K562 (cell line): ENCODE measurements at regions not wholly inside any gene's neighbourhood (a gene's known extent, or its start where the extent isn't known, plus 50 kb on each side); places are given as distances from the start of the nearest gene placed in this dataset.

Source experiments
- ATAC-seq: fragments of 200-7000 bp; cut with Tn5 transposase; 3 replicates; pipeline ENCODE4 v1.9.1; 2020; ENCODE audit warnings: moderate library complexity
- BruUV-seq: library from RNA; stranded (reverse); fragments of 400-500 nt; replicated peaks from 2 replicates; lab custom pipeline; 2021; lab: Mats Ljungman, UMichigan
- CTCF ChIA-PET: fragments of 300-600 bp; formaldehyde crosslinking; extraction: SDS; loops from one replicate; lab custom pipeline; 2021; ENCODE audit warnings: low intra/inter-chr PET ratio; lab: Yijun Ruan, JAX
- POLR2A ChIA-PET: fragments of 300-600, 350-650 bp; sonication (Branson Sonifier 250); formaldehyde crosslinking; extraction: SDS; loops from one replicate; lab custom pipeline; 2021; ENCODE audit warnings: antibody characterized with exemption, inconsistent platforms; lab: Yijun Ruan, JAX
- DNase-seq, 4 experiments: peaks; one replicate each; pipeline versions ENCODE4 v3.0.0 to v3.0.0-alpha.2; 2011 to 2018; ENCODE audit warnings: low spot score in 3 of 4, mixed read lengths in 3 of 4; ENCODE audit errors: extremely low read depth in 1 of 4
- FAIRE-seq: peaks from 2 replicates; lab custom pipeline; 2011; peaks lifted over from hg19 to GRCh38; lab: Jason Lieb, UNC
- H2AFZ ChIP-seq: 2 replicates; pipeline ENCODE4 v1.6.0; 2011; ENCODE audit warnings: low read depth, low read length, control low read depth, inconsistent platforms
- H3K27ac ChIP-seq: fragments of 200-600 bp; 3 replicates; pipeline ENCODE4 v1.8.0; 2011; ENCODE audit warnings: low read depth, mild to moderate bottlenecking, control low read depth, inconsistent platforms, low read length, moderate library complexity, mixed read lengths; ENCODE audit errors: extremely low read depth
- H3K27me3 ChIP-seq, 2 experiments: fragments of 300-600 bp in 1 of 2; 2 replicates in 1 of 2; 3 replicates in 1 of 2; pipeline versions ENCODE4 v1.6.0 to v1.8.0; 2011; ENCODE audit warnings: inconsistent platforms in 2 of 2, low read length in 2 of 2, mild to moderate bottlenecking in 1 of 2, mixed read lengths in 1 of 2, moderate library complexity in 1 of 2; ENCODE audit not compliant: control insufficient read depth in 2 of 2, insufficient read depth in 2 of 2
- H3K36me3 ChIP-seq: fragments of 300-600 bp; 3 replicates; pipeline ENCODE4 v1.8.0; 2011; ENCODE audit warnings: mild to moderate bottlenecking, low read length, inconsistent platforms; ENCODE audit not compliant: control insufficient read depth, insufficient read depth
- H3K4me1 ChIP-seq, 2 experiments: fragments of 200-600 bp in 1 of 2; replicated peaks in 1 of 2; 2 replicates in 1 of 2; 3 replicates in 1 of 2; pipeline versions ENCODE4 v1.5.1 to v1.8.0; 2011; ENCODE audit warnings: inconsistent platforms in 2 of 2, low read length in 2 of 2, mild to moderate bottlenecking in 1 of 2, mixed read lengths in 1 of 2, moderate library complexity in 1 of 2; ENCODE audit not compliant: control insufficient read depth in 2 of 2, insufficient read depth in 2 of 2
- H3K4me2 ChIP-seq: 2 replicates; pipeline ENCODE4 v1.6.1; 2011; ENCODE audit warnings: low read length, control low read depth, inconsistent platforms, mixed read lengths; ENCODE audit not compliant: insufficient read depth
- H3K4me3 ChIP-seq: fragments of 200-600 bp; sonication (generic), shearing (Covaris generic); 2 replicates; pipeline ENCODE4 v1.5.1; 2016; ENCODE audit warnings: control low read depth, inconsistent platforms
- H3K79me2 ChIP-seq: fragments of 200-600 bp; 3 replicates; pipeline ENCODE4 v1.8.0; 2011; ENCODE audit warnings: low read length, inconsistent platforms; ENCODE audit not compliant: control insufficient read depth, insufficient read depth
- H3K9ac ChIP-seq, 2 experiments: 2 replicates each; pipeline versions ENCODE4 v1.6.0 to v1.6.1; 2011; ENCODE audit warnings: low read depth in 2 of 2, low read length in 2 of 2, control low read depth in 1 of 2, inconsistent platforms in 1 of 2, mild to moderate bottlenecking in 1 of 2, mixed read lengths in 1 of 2; ENCODE audit not compliant: insufficient read depth in 1 of 2
- H3K9me1 ChIP-seq: one replicate; pipeline ENCODE4 v1.6.0; 2011; ENCODE audit warnings: inconsistent platforms, mild to moderate bottlenecking, low read length, moderate library complexity; ENCODE audit not compliant: control insufficient read depth, insufficient read depth
- H3K9me3 ChIP-seq: replicated peaks from 2 replicates; pipeline ENCODE4 v1.5.1; 2011; ENCODE audit warnings: low read depth, low read length, inconsistent platforms; ENCODE audit not compliant: control insufficient read depth, insufficient read depth
- H4K20me1 ChIP-seq: replicated peaks from 2 replicates; pipeline ENCODE4 v1.6.1; 2011; ENCODE audit warnings: low read length, inconsistent platforms, mixed read lengths; ENCODE audit not compliant: control insufficient read depth, insufficient read depth
- ASH1L ChIP-seq: fragments of 450-650 bp; IDR thresholded peaks from 2 replicates; pipeline ENCODE4 v1.6.1; 2018; ENCODE audit warnings: borderline replicate concordance, mild to moderate bottlenecking, low read depth; ENCODE audit not compliant: partially characterized antibody
- E2F3 ChIP-seq: fragments of 250-450 bp; sonication (Bioruptor Pico); IDR thresholded peaks from 2 replicates; pipeline ENCODE4 v1.4.0; 2020; ENCODE audit warnings: mild to moderate bottlenecking
- FOSL1 ChIP-seq: fragments of 200-800 bp; sonication (Bioruptor generic); conservative IDR thresholded peaks from 2 replicates; pipeline ENCODE4 v1.6.1; 2016; ENCODE audit warnings: missing genetic modification characterization, missing compliant biosample characterization
- FOXK1 ChIP-seq: sonication (generic); formaldehyde crosslinking; IDR thresholded peaks from 2 replicates; pipeline ENCODE4 v1.8.0; 2022; ENCODE audit warnings: missing genetic modification reagents, mild to moderate bottlenecking, borderline replicate concordance
- NFE2 ChIP-seq: IDR thresholded peaks from 2 replicates; pipeline ENCODE4 v1.6.1; 2014; ENCODE audit warnings: antibody characterized with exemption, low read depth
- RBM39 ChIP-seq: fragments of 200-400 bp; formaldehyde crosslinking; optimal IDR thresholded peaks from 2 replicates; pipeline ENCODE3; 2018; ENCODE audit warnings: low read depth, low read length
- RNF2 ChIP-seq: sonication (generic); IDR thresholded peaks from 2 replicates; pipeline ENCODE4 v1.6.1; 2016
- STAT5B ChIP-seq: fragments of 250-450 bp; sonication (Bioruptor Pico); IDR thresholded peaks from 2 replicates; pipeline ENCODE4 v1.8.0; 2021; ENCODE audit warnings: mild to moderate bottlenecking, inconsistent platforms
- TARDBP ChIP-seq: fragments of 450-650 bp; IDR thresholded peaks from 2 replicates; pipeline ENCODE4 v1.6.1; 2016
- ZNF274 ChIP-seq: IDR thresholded peaks from 2 replicates; pipeline ENCODE4 v1.6.1; 2011; ENCODE audit warnings: low read depth, mild to moderate bottlenecking, low read length, moderate library complexity, borderline replicate concordance
- ZNF586 ChIP-seq: fragments of 450-650 bp; formaldehyde crosslinking; conservative IDR thresholded peaks from 2 replicates; pipeline ENCODE4 v1.4.0; 2020; ENCODE audit warnings: mild to moderate bottlenecking, moderate library complexity
- WGBS: fragments of 100-300 bp; shearing (Covaris generic); methylation state at CpG from one replicate; pipeline ENCODE4 v1.1.6; 2016; ENCODE audit warnings: low coverage, mixed read lengths; ENCODE audit not compliant: insufficient coverage; ENCODE audit errors: missing lambda C conversion rate; 5-methylcytosine and 5-hydroxymethylcytosine counted together
- in situ Hi-C: fragments of 300-500 bp; cut with MboI; formaldehyde crosslinking; loops from 4 replicates; pipeline ENCODE4 v1.15.0; 2018; ENCODE audit warnings: inconsistent platforms, mixed read lengths
- intact Hi-C: fragments of 100-400 bp; cut with micrococcal nuclease; formaldehyde crosslinking; loops from 2 replicates; pipeline ENCODE4 v1.14.2; 2022
- TF ChIP-seq, protein P1 (sequence below), 3 experiments: fragments of 200-800 bp in 1 of 3; fragments of 250-450 bp in 1 of 3; fragments of 450-650 bp in 1 of 3; sonication (Bioruptor Pico) in 1 of 3; sonication (Bioruptor generic) in 1 of 3; formaldehyde crosslinking in 1 of 3; IDR thresholded peaks; 2 replicates each; pipeline versions ENCODE4 v1.6.1 to v1.8.0; 2016 to 2022; ENCODE audit warnings: mild to moderate bottlenecking in 2 of 3, missing genetic modification characterization in 2 of 3, missing compliant biosample characterization in 1 of 3, moderate library complexity in 1 of 3
- TF ChIP-seq, protein P2 (sequence below): fragments of 450-650 bp; formaldehyde crosslinking; IDR thresholded peaks from 2 replicates; pipeline ENCODE4 v1.4.0; 2020; ENCODE audit warnings: mild to moderate bottlenecking
- TF ChIP-seq, protein P3 (sequence below): fragments of 450-650 bp; IDR thresholded peaks from 2 replicates; pipeline ENCODE4 v1.6.1; 2017; ENCODE audit warnings: antibody characterized with exemption

DNA sequence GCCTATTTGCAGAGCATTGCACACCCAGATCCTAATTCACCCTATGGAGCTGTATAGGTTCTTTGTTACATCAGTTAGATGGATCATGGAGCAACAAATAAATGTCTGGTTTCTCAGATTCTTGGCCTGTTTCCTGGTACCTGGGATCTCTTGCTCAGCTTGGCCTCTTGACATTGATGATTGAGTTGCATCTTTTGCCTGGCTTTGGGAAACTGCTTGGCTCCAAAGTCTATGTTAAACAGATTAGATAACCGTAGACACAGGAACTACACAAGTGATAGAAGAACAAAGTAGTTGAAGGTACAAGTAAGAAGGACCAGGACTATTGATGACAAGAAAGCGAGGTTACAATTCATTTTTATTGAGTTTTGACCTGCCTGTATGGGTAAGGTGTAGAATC lies 77.3 kb downstream of the TMEM100 start (continued):
- TF ChIP-seq, protein P1, sequence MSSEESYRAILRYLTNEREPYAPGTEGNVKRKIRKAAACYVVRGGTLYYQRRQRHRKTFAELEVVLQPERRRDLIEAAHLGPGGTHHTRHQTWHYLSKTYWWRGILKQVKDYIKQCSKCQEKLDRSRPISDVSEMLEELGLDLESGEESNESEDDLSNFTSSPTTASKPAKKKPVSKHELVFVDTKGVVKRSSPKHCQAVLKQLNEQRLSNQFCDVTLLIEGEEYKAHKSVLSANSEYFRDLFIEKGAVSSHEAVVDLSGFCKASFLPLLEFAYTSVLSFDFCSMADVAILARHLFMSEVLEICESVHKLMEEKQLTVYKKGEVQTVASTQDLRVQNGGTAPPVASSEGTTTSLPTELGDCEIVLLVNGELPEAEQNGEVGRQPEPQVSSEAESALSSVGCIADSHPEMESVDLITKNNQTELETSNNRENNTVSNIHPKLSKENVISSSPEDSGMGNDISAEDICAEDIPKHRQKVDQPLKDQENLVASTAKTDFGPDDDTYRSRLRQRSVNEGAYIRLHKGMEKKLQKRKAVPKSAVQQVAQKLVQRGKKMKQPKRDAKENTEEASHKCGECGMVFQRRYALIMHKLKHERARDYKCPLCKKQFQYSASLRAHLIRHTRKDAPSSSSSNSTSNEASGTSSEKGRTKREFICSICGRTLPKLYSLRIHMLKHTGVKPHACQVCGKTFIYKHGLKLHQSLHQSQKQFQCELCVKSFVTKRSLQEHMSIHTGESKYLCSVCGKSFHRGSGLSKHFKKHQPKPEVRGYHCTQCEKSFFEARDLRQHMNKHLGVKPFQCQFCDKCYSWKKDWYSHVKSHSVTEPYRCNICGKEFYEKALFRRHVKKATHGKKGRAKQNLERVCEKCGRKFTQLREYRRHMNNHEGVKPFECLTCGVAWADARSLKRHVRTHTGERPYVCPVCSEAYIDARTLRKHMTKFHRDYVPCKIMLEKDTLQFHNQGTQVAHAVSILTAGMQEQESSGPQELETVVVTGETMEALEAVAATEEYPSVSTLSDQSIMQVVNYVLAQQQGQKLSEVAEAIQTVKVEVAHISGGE (CRISPR knock-in tag; IDR thresholded peaks at IDR 0.05), result no peak

DNA sequence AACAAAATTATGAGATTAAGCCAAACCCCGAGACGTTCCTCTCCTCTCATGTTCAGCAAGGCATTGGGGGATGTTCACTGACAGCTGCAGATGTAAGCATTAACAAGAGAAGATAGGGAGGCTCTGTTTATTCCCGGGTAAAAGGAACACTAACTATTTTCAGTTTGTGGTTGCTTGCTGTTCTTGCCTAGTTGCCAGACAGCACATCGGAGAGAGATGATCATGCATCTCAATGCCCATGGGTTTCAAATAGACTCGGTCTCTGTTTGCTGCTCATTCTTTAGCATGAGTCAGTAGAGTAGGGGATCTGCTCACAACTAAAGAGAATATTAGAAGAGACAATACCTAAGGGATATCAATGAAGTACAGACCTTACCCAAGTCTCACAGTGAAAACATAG lies 78.3 kb downstream of the TMEM100 start:
- no TSS peak for BruUV-seq
- H3K79me2 ChIP-seq, result no peaks in the 10 kb centered on the region
- FAIRE-seq, result no peak
- ATAC-seq, result no peak
- peaks cover 0 to 4% of the 10 kb centered on the region in 2 experiments; a peak in 2 of 5 replicates for H3K4me1 ChIP-seq
- H3K9me1 ChIP-seq, result no peaks in the 10 kb centered on the region
- WGBS, result 9% methylated on average over 5 of the region's 5 CpGs
- H3K36me3 ChIP-seq, result no peaks in the 10 kb centered on the region
- CTCF ChIA-PET, result no interaction called here
- POLR2A ChIA-PET, result no interaction called here
- H3K27me3 ChIP-seq, result peaks cover 0 to 2% of the 10 kb centered on the region in 2 experiments; a peak in 1 of 5 replicates
- H3K27ac ChIP-seq, result no peak overlapping the region
- H2AFZ ChIP-seq, result peak overlapping the region; percentile 8; the same call in 1 of the 2 replicates
- no peak for DNase-seq
- 0 out of 2 replicates have a peak, but pooled peaks cover 2% of the 10 kb centered on the region for H3K9me3 ChIP-seq
- intact Hi-C loops (no loop called here), in situ Hi-C loops (no loop called here)
- no peak overlapping the region for H3K4me3 ChIP-seq
- H3K9ac ChIP-seq, result no peak overlapping the region
- H4K20me1 ChIP-seq, result no peaks in the 10 kb centered on the region
- no peak overlapping the region for H3K4me2 ChIP-seq
- TF ChIP-seq ZNF274 (no peak), STAT5B (no peak), E2F3 (CRISPR knock-in tag) (no peak), RNF2 (no peak), ZNF586 (CRISPR knock-in tag) (no peak), RBM39 (no peak), FOXK1 (CRISPR knock-in tag) (no peak), NFE2 (no peak), ASH1L (no peak), TARDBP (no peak), FOSL1 (tag) (no peak)
- TF ChIP-seq, protein P2, sequence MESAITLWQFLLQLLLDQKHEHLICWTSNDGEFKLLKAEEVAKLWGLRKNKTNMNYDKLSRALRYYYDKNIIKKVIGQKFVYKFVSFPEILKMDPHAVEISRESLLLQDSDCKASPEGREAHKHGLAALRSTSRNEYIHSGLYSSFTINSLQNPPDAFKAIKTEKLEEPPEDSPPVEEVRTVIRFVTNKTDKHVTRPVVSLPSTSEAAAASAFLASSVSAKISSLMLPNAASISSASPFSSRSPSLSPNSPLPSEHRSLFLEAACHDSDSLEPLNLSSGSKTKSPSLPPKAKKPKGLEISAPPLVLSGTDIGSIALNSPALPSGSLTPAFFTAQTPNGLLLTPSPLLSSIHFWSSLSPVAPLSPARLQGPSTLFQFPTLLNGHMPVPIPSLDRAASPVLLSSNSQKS (CRISPR knock-in tag), result no peak
- TF ChIP-seq, protein P3, sequence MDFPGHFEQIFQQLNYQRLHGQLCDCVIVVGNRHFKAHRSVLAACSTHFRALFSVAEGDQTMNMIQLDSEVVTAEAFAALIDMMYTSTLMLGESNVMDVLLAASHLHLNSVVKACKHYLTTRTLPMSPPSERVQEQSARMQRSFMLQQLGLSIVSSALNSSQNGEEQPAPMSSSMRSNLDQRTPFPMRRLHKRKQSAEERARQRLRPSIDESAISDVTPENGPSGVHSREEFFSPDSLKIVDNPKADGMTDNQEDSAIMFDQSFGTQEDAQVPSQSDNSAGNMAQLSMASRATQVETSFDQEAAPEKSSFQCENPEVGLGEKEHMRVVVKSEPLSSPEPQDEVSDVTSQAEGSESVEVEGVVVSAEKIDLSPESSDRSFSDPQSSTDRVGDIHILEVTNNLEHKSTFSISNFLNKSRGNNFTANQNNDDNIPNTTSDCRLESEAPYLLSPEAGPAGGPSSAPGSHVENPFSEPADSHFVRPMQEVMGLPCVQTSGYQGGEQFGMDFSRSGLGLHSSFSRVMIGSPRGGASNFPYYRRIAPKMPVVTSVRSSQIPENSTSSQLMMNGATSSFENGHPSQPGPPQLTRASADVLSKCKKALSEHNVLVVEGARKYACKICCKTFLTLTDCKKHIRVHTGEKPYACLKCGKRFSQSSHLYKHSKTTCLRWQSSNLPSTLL, result no peak
